ENCODE measurements at regions not wholly inside any gene's neighbourhood (a gene's known extent, or its start where the extent isn't known, plus 50 kb on each side); places are given as distances from the start of the nearest gene placed in this dataset.

GRCh38 chr2:34474646-34475045, 875.5 kb upstream of the FAM98A start:
- TF ChIP-seq EP300 (IDR thresholded peaks at IDR 0.05; ENCODE audit: borderline replicate concordance in 1 of 2, control insufficient read depth in 1 of 2, low read depth in 2 of 2, low read length in 2 of 2) (no peak), BHLHE40 (IDR thresholded peaks at IDR 0.05; ENCODE audit: borderline replicate concordance in 1 of 2, low read depth in 2 of 2, low read length in 1 of 2) (no peak), BMI1 (IDR thresholded peaks at IDR 0.05; ENCODE audit: borderline replicate concordance) (no peak), RELA (IDR thresholded peaks at IDR 0.05; ENCODE audit: borderline replicate concordance, partially characterized antibody) (no peak)

Measured in GM12878 (cell line).